HFF-Myc (cell line): ENCODE measurements at regions not wholly inside any gene's neighbourhood (a gene's known extent, or its start where the extent isn't known, plus 50 kb on each side); places are given as distances from the start of the nearest gene placed in this dataset.

Experiments
- DNase-seq: peaks from one replicate; pipeline ENCODE4 v3.0.0-alpha.2; 2011; ENCODE audit warnings: low read depth; ENCODE audit errors: extremely low read depth
- H3K4me3 ChIP-seq: replicated peaks from 2 replicates; pipeline ENCODE4 v1.5.1; 2011; ENCODE audit warnings: low read depth, mild to moderate bottlenecking, control low read depth, low read length
- CTCF ChIP-seq: IDR thresholded peaks from 2 replicates; pipeline ENCODE4 v1.5.1; 2012; ENCODE audit warnings: mild to moderate bottlenecking, low read depth, low read length, control low read depth; ENCODE audit errors: missing control alignments

GRCh38 chr18:56240405-56240804 lies 398.0 kb downstream of the TXNL1 start:
- peak; percentile 43 for DNase-seq
- TF ChIP-seq CTCF: no peak
- no peak overlapping the region for H3K4me3 ChIP-seq

GRCh38 chr18:56238576-56238975 lies 399.8 kb downstream of the TXNL1 start:
- H3K4me3 ChIP-seq: no peak overlapping the region
- no peak for DNase-seq
- TF ChIP-seq CTCF: no peak

- DNase-seq: no peak
- no peak for TF ChIP-seq CTCF
These were observed 402.8 kb downstream of the TXNL1 start for GRCh38 chr18:56235481-56236013.

DNA sequence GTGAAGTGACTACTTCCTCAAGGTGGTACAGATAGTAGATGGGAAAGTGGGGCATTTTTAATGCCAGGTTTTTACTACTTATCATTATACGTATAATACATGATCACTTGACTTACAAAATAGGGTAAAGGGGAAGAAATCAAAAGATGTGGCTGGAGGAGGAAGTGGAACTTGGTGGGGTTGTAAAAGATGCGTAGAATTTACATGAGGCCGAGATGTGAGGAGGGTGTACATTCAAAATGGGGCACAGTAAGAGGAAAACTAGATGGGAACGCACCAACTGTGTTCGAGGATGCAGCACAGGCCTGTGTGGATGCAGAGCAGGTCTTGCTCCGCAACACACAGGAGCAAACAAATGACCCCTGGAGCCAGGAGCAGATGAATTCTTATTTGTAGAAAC lies 403.3 kb downstream of the TXNL1 start:
- H3K4me3 ChIP-seq: no peak overlapping the region
- no peak for TF ChIP-seq CTCF
- no peak for DNase-seq

More at GRCh38 chr18:56235481-56236013, 402.8 kb downstream of the TXNL1 start:
- no peak overlapping the region for H3K4me3 ChIP-seq

GRCh38 chr18:56233595-56233994 lies 404.8 kb downstream of the TXNL1 start:
- DNase-seq: peak; percentile 31
- H3K4me3 ChIP-seq: no peak overlapping the region
- TF ChIP-seq CTCF: no peak

DNA sequence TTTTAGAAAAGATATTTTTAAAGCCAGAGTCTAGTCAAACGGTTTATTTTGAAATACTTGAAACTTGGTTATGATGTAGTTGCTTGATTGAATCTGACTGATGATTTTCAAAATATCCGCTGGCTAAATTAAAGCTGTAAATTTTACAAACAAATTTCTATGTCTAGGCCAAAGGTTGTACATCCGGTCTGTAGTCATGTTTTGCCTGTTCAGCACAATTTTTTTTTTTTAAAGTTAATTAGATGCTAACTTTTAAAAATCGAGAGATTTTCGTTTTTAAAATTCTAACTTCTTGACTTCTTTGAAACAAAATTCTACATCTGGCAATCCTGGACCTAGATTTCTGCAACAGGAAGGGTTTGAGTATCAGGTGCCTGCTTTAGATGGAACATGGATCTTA lies 412.4 kb downstream of the TXNL1 start:
- no peak for TF ChIP-seq CTCF
- no peak overlapping the region for H3K4me3 ChIP-seq
- no peak for DNase-seq
